ENCODE measurements at regions not wholly inside any gene's neighbourhood (a gene's known extent, or its start where the extent isn't known, plus 50 kb on each side); places are given as distances from the start of the nearest gene placed in this dataset.

- DNase-seq, result no peak
Observed at GRCh38 chr1:232407120-232407519, 222.8 kb downstream of the SIPA1L2 start.

- no peak for DNase-seq
Observed at GRCh38 chr1:232405781-232406180, 224.2 kb downstream of the SIPA1L2 start.

- DNase-seq, result no peak
Observed at GRCh38 chr1:232404981-232405731, 224.8 kb downstream of the SIPA1L2 start.

- DNase-seq, result no peak
Observed at GRCh38 chr1:232404227-232404626, 225.7 kb downstream of the SIPA1L2 start.

DNA sequence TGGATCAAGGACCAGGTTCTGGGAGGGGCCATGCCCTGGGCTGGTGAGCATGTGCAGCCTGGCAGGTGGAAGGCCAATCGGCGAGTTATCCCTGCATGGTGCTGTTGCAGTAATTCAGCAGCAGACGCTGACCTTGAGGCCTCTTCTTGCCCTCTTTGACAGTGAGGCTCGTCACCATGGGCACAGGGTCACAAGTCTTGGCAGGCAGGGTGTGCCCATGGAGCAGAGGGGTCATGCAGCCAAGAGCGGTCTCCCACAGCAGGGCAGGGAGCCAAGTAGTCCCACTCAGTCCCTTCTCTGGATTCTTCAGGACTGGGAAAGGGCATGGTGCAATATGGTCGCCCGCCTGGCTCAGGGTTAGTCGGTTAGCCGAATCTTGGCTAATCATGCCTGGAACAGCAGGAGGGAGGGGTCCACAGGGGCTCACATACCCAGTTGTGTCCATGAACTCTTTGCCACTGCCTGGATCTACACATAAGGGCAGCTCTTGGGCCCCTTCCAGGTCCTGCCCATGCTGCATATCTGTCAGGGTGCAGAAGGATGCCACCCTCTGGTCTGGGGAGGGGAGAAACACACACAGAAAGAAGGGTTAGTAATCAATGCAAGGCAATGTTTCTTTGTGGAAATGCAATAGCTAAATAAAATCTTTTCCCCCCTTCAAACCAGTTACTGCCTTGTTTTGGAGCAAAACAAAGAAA is 226.8 kb downstream of the SIPA1L2 start:
- no peak for DNase-seq

DNA sequence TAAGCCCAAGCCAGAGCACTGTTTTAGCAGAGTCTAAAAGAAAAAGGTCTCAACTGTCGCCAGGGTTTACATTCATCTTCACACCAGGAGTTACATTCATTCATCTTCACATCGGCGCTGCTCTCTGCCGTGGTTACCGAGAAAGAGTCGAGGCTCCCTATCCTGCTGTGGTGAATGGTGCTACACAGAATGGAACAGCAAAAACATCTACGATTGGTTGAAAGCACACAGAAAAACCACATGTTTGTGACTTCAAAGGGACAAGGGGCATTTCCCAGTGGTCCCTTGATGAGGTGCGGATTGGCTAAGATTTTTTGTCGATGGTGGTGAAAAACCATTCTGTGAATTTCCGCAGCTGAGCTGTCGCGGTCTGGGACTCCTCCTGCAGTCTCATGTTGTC is 231.1 kb downstream of the SIPA1L2 start:
- no peak for DNase-seq

DNA sequence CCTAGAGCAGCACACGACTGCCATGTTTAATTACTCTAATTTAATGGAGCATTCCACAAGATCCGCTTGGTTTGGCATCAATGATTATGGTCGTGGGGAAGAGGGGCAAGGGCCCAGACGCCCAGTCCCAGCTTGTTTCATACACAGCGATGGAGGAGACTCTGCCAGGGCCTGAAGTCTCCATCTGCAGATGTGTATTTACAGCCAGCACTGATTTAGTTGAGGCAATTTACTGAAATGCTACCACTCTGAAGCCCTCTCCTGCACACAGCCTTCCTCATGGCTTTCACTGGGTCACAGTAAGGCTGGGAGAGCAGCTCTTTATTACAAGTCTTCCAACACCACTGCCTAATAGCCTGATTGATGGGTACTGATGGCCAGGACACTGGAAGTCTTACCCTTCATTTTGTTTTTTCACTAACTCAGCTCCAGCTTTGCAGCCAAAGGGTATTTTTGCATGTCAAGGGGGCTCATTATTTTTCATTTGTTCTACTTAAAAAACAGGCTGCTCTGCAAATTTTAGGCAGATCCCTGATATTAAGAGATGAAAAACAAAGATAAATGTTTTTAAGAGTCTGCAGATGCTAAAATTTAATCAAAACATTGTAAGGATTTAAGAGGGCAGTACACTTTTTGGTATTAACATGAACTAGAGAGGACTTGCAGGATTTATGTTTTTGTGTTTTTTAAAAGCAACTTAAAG is 236.3 kb downstream of the SIPA1L2 start:
- DNase-seq, result no peak

GRCh38 chr1:232393010-232393409 is 236.9 kb downstream of the SIPA1L2 start:
- DNase-seq, result no peak

DNA sequence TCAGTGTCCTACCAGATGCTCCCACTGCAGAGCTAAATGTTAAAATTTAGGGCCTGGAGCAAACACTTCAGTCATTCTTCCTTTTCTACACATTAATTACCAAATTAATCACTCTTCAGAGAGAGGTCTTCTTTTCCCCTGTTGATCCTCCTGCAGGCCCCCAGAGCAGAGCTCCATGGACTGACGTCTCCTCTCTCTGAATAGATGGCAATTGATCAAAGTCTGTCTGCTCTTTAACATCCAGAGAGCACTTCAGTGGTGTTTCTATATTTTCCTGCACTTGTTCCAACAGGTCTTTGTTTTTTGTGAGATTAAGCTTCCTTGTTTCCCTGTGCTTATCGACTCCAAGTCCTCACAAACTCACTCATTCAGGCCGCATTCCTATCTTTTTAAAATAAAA is 239.3 kb downstream of the SIPA1L2 start:
- DNase-seq, result no peak

DNA sequence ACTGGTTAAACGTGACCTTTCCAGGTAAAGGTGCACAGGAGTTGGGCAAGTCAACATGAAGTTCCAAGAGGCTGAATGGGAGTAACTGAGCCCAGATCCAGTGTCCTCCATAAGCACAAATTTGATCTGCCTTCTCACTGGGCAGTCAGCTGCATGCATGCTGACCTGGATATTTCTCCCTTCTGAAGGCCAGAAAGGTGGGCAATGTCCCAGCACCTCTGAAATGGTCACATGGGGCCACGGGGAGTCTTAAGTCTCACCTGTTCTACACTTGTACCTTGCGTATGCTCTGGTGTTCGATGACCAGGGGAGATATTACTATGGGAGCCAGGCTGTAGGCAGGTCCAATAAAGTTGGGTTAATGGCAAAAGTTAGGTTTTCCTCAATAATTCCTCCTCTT is 240.2 kb downstream of the SIPA1L2 start:
- no peak for DNase-seq

- DNase-seq, result no peak
Observed at GRCh38 chr1:232388363-232388762, 241.6 kb downstream of the SIPA1L2 start.

DNA sequence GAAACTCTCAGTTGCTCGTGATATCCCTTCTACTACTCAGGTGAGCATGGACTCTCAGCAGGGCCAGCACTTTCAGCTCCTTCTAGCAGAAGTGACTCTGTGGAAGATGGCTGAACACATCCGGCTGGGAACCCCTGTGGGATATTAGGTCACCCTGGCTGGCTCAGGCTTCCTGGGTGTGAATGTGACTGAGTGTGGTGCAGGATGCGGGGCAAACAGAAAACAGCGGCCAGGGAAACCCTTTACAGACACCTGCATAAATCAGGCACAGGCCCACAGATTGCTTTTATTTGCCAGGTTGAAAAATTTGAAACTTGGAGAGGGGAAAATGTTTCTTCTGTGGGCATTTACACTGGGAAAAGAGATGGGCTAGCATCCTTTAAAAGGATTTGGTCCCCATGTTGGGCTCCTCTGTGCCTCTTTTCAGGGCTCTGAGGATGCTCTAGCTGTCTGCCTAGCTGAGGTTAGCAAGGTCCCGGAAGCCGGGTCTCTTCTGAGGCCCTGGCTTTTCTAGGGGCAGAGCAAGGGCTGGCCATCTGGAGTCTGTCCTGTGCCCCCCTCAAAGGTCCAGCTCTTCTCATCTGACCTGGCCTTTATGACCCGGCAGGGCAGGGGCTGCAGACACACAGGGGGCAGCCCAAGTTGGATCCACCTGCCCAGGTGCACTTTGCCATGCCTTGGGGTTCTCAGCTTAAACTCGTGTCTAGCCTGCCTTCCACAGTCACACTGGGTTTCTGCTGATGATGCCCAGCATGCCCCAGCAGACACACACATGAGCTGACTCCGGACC is 243.0 kb downstream of the SIPA1L2 start:
- no peak for DNase-seq

DNA sequence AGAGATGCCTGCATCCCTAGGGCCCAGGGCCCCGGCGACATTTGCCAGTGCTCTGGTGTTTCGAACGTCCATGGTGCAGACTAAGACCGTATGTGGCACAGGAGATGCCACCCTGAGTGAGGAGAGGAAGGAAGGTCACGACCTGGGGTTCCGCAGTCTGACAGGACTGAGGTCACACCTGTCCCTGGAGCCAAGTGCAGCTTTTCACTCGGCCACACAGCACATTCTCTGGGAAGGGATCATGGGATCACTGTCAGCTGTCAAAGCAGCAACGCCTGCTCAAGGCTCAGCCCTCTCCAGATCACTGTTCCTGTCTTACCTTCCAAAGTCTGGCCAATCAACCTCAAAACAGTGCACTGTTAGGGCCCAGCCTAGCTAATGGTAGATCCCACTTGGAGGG is 243.6 kb downstream of the SIPA1L2 start:
- DNase-seq, result no peak

DNA sequence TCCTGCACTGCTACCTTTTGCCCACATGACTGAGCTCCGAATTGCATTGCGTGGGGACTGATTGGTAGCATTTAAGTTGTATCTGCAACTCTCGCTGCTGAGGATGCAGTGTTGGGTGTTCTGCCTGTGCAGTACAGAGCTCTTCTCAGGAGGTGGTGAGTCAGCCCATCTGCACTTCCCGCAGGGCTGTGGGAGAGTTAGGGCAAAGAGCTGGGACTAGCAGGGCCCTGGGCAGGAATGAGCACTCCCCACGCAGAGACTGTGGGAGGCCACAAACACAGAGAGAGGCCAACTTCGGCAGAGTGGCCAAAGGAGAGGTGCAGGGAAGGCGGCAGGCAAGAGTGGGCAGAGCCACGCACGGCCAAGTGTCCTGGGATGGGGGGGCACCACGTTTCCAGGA is 244.7 kb downstream of the SIPA1L2 start:
- no peak for DNase-seq

DNA sequence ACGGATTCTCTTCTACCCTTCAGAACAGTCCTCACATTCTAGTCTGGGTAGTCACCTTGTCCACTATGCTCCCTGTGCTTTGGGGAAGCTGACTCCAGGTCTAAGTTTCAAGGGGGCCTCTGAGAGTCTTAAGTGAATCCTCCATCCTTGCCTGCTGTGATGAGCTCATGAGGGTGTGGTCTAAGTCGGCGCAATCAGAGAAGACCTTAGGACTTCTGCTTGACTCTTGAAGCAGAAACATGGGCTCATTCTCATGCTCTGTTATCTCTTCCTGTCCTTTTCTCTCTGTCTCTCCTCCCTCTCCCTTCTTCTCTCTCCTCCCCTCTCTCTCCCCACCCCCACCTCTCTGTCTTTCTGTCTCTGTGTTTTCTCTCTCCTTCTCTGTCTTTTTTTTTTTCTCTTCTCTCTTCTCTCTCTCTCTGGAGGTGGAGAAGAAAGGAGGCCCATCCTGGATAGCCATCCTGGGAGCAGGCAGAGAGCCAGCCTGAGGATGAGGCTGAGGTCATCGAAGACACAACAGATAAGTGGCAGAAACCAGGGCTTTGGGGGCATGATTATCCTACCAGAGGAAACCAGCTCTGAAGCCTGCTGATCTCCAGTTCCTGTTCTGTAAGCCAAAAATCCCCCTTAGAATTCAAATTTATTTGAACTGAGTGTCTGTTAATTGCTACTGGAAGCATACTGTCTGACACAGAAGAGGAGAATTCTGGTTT is 245.6 kb downstream of the SIPA1L2 start:
- no peak for DNase-seq

GRCh38 chr1:232383455-232384123 is 246.3 kb downstream of the SIPA1L2 start:
- no peak for DNase-seq

DNA sequence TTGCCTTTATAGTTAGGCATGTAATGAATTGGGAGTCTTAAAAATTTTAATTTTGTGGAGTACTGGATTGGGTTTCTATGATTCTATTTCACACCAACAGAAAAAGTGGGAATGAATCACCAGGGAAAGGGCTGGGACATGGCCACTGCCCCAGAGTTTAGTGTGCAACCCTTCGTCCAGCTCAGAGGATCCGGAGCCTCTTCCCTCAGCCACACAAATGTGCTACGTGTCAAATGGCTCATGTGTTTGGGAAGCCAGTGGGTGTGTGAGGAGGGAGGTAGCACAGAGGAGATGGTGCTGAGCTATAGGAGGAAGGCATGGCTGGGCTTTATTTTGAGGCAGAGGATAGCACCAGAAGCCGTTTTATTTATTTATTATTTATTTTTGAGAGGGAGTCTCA is 247.3 kb downstream of the SIPA1L2 start:
- DNase-seq, result no peak

DNA sequence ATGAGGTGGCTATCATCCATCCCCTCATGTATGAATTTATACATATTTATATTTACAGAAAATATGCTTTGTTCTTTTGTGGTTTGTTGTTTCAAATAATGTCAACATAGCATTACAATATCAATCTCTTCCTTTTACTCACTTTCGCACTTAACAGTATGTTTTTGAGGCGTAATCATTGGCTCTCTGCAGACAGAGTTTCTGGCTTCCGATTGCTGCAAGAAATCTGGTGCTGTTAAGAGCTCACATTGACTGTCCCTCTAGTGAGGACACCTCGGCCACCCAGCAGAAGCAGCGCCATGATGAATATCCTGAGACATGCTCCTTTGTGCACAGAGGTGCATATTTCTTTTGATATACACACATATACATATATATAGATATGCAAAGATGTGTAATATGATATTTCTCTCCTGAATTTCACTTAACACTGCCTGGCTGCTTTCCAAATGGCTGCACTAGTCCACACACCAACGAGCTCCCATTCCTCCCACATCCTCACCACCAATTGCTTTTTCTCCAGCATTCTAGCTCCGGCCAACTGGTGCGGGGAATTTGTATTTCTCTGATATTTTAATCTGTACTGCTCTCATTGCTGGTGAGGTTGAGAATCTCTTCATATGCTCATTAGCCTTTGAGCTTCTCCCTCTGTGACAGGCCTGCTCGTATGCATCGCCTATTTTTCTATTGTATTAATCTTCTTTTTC is 248.4 kb downstream of the SIPA1L2 start:
- DNase-seq, result no peak

- DNase-seq, result no peak
Observed at GRCh38 chr1:232380596-232380995, 249.3 kb downstream of the SIPA1L2 start.

DNA sequence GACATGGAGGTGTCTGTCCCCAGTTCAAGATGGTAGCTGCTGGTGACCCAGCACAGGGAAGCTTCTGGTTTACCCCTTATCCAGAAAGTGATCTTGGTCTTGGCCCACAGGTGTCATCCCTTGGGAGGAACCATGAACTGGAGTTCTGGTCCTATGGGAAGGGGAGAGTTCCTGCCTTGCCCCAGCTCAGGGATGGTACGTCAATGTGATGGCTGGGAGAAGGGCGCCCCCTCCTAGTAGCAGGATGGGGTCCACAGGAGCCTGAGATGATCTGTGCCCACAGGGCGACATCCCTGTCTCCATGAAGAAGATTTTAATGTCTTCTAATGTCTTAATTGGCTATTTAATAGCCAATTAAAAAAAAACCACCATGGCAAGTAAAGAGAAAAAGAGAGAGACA is 249.8 kb downstream of the SIPA1L2 start:
- DNase-seq, result no peak

DNA sequence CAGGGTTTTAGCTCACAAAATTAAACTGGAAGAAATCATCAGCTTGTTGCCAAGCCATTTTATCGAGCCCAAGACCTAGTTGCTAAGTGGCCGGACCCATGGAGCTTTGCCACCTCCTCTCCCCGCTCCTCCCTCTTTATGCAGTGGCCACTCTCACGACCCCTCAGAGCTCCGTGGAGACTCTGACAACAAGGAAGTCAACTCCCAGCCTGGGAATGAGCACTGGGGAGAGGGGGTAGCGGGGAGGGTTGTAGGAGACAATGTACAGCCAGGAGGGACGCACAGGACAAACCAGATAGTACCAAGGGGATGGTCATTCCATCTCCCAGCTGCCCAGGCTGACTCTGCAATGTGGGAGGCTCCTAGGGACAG is 250.9 kb downstream of the SIPA1L2 start:
- no peak for DNase-seq
